GM19239 (cell line): ENCODE measurements at regions not wholly inside any gene's neighbourhood (a gene's known extent, or its start where the extent isn't known, plus 50 kb on each side); places are given as distances from the start of the nearest gene placed in this dataset.
"Not testable (repeated sequence)": the region's sequence is repeated elsewhere in the genome, so short reads cannot be mapped to it uniquely, and the experiment has no call there.

Source experiments
- DNase-seq: peaks from one replicate; pipeline ENCODE4 v3.0.0; 2011; ENCODE audit warnings: low spot score; ENCODE audit not compliant: insufficient read length
- FAIRE-seq: peaks from 2 replicates; lab custom pipeline; 2011; peaks lifted over from hg19 to GRCh38; lab: Jason Lieb, UNC

- no peak for DNase-seq
- FAIRE-seq, result no peak
These were observed 292.1 kb downstream of the ADGRD1 start for GRCh38 chr12:131245564-131246355.

DNA sequence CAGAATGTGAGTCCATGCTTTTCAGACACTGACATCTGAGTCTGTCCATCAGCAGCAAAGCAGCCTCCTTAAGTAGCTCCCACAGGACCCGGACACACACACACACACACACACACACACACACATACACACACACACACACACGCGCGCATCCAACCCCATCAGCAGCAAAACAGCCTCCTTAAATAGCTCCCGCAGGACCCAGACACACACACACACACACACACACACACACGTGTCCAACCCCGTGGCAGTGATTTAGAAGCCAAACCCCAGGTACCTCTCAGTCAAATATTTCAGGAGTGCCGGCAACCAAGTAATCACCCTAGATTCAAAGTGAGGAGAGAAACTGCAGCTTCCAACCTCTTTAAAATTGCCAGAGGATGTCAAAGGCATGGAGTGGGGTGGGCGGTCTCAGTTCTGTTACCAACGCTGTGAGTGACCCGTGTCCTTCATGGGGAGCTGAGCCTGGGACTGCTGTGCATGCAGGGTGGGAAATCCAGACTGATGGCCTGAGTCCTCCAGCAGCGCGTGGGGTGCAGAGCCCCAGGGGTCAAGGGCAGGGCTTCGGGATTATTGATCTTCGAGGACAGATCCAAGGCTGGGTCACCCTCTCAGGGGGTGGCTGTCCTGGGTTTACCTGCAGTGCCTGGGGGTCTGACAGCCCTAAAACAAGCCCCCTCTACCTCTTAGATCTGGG is 293.5 kb downstream of the ADGRD1 start:
- not testable (repeated sequence) for FAIRE-seq, DNase-seq

DNA sequence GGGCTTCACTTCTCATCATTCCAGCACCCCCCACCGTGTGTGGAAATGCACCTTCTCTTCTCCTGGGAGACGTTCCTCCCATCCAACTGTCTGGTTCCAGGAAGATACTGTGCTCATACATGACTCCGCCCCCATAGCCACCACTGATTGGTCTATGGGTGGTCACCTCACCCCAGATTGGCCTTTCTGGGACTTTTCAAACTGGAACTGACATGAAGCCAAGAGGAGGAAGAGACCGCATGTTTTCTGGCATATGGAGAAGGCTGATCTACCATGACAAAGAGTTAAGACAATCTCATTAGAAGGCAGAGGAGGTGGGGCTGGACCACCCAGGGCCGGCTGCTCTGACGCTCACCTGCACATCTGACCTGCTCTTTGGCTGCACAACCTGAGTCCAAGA is 294.2 kb downstream of the ADGRD1 start:
- FAIRE-seq, DNase-seq: not testable (repeated sequence)

GRCh38 chr12:131249246-131250027 is 295.7 kb downstream of the ADGRD1 start:
- DNase-seq (no peak), FAIRE-seq (no peak)

DNA sequence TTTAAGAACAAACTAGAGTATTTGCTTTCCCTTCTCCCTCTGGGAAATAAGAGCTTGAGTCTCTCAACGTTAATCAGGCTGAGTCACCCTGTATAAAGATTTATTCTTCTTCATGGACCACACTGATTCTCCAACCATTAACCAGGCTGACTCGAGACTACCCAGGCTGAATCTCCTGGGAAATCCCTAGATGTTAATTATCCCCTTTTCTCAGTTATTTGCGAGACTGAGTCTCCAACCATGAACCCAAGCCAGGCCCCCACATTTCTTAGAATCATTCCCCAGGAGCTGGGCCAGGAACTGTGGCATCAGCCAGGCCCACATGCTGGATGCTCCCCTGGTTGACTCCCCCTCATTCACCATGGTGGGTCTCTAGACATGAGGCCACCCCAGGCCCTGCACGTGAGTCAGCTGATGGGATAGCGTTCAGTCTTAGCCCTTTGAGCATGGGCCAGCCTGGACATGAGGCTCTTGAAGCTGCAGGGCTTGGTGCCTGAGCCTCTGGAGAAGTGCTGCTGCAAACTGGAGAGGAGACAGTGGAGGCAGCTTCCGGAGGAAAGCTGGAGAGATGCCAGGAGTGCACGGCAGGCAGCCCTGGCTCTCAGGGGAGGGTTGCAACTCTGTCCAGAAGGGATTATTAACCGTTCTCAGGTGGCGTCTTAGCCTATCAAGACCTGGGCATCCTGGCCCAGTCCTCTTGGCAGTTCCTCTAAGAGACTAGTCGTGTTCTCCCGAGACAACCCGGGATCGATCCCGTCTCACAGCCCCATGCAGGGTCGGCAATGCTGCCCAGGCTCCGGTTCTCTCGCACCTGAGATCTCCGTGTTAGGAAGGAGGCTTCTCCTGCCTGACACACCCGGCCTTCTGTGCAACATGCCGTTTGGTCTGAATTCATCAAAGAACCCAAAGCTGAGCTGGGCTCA is 296.6 kb downstream of the ADGRD1 start:
- FAIRE-seq (no peak), DNase-seq (no peak)

GRCh38 chr12:131250951-131251315 is 297.2 kb downstream of the ADGRD1 start:
- no peak for FAIRE-seq
- no peak for DNase-seq

GRCh38 chr12:131251336-131252101 is 297.8 kb downstream of the ADGRD1 start:
- no peak for DNase-seq
- FAIRE-seq, result no peak

DNA sequence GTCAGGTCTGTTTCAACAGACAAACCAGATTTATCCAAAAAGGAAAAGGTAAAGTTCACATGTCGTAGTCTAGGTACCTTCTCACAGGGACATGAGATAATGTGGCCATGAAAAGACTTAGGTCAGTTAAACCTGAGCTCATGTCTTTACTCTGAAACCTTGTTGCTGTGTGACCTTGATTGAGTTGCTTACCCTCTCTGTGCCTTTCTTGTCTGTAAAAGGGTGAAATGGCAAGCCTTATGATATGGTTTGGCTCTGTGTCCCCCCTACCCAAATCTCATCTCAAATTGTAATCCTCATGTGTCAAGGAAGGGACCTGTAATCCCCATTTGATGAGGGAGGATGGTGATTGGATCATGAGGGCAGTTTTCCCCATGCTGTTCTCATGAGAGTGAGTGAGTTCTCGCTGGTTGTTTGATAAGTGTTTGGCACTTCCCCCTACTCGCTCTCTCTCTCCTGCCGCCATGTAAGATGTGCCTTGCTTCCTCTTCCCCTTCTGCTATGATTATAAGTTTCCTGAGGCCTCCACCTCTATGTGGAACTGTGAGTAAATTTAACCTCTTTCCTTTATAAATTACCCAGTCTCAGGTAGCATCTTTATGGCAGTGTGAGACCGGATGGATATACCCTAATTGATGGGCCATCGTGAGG is 299.8 kb downstream of the ADGRD1 start:
- DNase-seq (no peak), FAIRE-seq (no peak)

DNA sequence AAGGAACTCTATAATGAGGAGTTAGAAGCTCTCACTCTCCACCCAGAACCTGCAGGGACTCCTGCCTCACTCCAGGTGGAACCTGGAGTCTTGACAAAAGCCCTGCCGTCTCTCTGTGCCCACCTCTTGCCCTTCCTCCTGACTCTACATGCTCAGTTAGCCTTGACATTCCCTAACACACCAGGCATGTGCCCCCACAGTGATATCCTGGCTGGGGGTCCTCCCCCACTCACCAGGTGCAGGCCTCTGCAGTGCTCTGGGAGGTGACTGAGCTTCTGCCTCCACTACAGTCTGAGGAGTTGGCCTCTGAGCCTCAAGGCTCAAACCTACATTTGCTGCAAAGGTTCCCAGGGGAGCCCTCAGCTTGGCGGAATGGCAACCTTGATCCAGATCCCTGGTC is 300.7 kb downstream of the ADGRD1 start:
- FAIRE-seq (no peak), DNase-seq (no peak)

- DNase-seq, result no peak
- no peak for FAIRE-seq
These were observed 304.7 kb downstream of the ADGRD1 start for GRCh38 chr12:131258398-131258797.

- FAIRE-seq (no peak), DNase-seq (no peak)
These were observed 306.7 kb downstream of the ADGRD1 start for GRCh38 chr12:131260251-131260905.

DNA sequence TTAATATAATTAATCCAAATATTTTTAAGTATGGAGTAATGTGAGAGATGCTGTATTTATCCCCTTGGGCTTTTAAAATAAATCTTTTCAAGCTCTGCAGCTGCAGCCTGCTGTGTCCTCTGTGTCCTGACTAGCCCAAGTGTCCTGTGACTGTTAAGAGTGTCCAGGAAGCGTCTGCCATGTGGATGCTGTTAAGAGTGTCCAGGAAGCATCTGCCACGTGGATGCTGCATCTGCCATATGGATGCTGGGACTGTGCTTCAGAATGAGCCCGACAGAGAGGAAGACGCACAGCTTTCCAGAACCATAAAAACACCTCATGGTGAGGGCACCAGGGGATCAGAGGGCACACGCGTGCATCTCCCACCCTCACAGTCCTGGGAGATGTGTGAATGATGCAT is 307.2 kb downstream of the ADGRD1 start:
- FAIRE-seq (no peak), DNase-seq (no peak)

GRCh38 chr12:131261906-131262305 is 308.2 kb downstream of the ADGRD1 start:
- FAIRE-seq (no peak), DNase-seq (no peak)

- no peak for DNase-seq
- FAIRE-seq, result no peak
These were observed 309.9 kb downstream of the ADGRD1 start for GRCh38 chr12:131263626-131264025.

DNA sequence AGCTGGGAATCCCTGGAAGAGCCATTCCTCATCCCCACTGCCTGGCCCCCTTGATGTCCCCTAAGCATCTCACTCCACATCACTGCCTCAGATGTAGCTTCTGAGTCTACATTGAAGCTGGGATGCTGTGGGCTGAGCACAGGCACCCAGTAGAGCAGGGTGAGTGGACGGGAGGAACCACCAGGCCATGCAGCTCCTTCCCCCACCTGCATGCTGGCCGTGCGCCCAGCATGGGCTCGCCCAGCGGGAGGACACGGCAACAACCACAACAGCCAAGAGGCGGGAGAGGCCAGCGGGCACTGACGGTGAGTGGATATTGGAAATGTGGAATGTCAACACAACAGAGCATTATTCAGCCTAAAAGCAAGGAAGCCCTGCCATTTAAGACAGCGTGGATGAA is 310.9 kb downstream of the ADGRD1 start:
- FAIRE-seq (no peak), DNase-seq (no peak)

- FAIRE-seq (no peak), DNase-seq (no peak)
These were observed 313.1 kb downstream of the ADGRD1 start for GRCh38 chr12:131266591-131267467.

DNA sequence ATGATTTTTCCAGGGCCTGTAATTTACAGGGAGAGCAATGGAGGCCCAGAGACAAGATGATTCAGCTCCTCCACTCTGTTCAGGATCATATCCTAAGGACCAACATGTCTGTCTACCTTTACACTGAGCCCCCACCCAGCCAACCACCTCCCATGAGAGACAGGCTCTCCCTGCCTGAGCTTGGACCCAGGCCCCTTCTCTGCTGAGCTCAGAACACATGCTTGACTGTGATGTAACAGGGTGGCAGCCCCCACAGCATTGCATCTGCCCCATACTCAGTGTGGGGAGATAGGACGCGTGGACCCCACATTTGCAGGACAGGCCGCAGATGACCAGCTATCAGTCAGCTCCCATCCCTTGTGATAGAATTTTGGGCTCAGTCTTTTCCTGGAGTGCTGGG is 313.9 kb downstream of the ADGRD1 start:
- DNase-seq, result no peak
- no peak for FAIRE-seq
